GM10248 (cell line): ENCODE measurements at regions not wholly inside any gene's neighbourhood (a gene's known extent, or its start where the extent isn't known, plus 50 kb on each side); places are given as distances from the start of the nearest gene placed in this dataset.

Source experiments
- CTCF ChIA-PET: fragments of 300-600 bp; sonication (Branson Sonifier 250); formaldehyde crosslinking; extraction: SDS; loops from one replicate; lab custom pipeline; 2021; ENCODE audit warnings: antibody characterized with exemption; lab: Yijun Ruan, JAX
- POLR2A ChIA-PET: fragments of 350-650 bp; sonication (Branson Sonifier 250); formaldehyde crosslinking; extraction: SDS; loops from one replicate; lab custom pipeline; 2020; ENCODE audit warnings: antibody characterized with exemption; lab: Yijun Ruan, JAX
- DNase-seq: peaks from one replicate; pipeline ENCODE4 v3.0.0; 2012; ENCODE audit errors: extremely low spot score
- TF ChIP-seq, protein P1 (sequence below): IDR thresholded peaks from 2 replicates; pipeline ENCODE4 v1.5.1; 2012; ENCODE audit warnings: mild to moderate bottlenecking, low read depth; ENCODE audit errors: extremely low read depth, missing control alignments, control extremely low read depth

GRCh38 chr12:97960225-97960624, 497.6 kb downstream of the RMST start:
- TF ChIP-seq, protein P1, sequence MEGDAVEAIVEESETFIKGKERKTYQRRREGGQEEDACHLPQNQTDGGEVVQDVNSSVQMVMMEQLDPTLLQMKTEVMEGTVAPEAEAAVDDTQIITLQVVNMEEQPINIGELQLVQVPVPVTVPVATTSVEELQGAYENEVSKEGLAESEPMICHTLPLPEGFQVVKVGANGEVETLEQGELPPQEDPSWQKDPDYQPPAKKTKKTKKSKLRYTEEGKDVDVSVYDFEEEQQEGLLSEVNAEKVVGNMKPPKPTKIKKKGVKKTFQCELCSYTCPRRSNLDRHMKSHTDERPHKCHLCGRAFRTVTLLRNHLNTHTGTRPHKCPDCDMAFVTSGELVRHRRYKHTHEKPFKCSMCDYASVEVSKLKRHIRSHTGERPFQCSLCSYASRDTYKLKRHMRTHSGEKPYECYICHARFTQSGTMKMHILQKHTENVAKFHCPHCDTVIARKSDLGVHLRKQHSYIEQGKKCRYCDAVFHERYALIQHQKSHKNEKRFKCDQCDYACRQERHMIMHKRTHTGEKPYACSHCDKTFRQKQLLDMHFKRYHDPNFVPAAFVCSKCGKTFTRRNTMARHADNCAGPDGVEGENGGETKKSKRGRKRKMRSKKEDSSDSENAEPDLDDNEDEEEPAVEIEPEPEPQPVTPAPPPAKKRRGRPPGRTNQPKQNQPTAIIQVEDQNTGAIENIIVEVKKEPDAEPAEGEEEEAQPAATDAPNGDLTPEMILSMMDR: no peak

DNA sequence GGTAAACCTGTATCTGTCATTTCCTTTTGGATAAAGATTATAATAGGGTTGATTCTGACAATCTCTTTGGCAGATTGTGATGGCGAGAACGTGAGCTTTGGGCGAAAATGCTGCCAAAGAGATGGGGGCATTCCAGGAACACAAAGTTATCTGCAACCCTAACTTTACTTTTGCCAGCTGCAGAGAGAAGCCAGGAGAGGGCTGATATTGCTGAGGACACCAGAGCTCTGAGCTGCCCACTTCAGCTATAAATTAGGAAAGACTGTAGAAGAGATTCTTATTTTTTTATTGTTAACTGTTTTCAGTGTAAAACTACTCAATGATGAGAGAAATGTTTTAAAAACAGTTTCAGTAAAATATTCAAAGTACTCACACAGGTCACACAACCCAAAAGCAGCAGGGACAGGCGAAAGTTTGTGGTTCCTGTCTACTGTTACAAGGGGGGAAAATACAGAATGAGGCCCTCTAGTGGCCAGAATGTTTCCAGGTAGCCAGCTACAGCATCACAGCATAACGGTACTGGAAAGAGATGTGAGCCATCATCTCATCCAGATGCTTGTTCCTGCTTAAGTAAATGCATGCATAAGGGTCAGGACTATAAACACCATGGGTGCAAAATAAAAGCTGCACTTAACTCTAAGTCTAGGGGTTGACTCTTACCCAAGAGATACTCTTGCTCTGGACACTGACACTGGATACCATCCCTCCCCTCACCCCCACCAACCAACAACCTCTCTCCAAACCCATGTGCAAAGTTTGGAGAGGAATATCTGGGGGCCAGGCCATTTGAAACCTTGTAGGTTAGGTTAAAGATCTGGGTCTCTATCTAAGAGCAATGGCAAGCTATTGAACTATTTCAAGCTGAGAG, 498.4 kb downstream of the RMST start:
- TF ChIP-seq, protein P1: peak; percentile 55
- ChIA-PET POLR2A (no interaction called here), CTCF (interaction anchor here (0.8 to 8.8 kb wide), 23 partner anchors 8 to 1381 kb away, joined by 3 to 105 read pairs (median 4); no protein-coding TSS in a partner anchor)
- peak; percentile 20 for DNase-seq

More at GRCh38 chr12:97960225-97960624, 497.6 kb downstream of the RMST start:
- ChIA-PET CTCF (interaction anchor here (0.8 to 8.8 kb wide), 20 partner anchors 7 to 1381 kb away, joined by 3 to 105 read pairs (median 4); no protein-coding TSS in a partner anchor), POLR2A (no interaction called here)
- DNase-seq: no peak

- TF ChIP-seq, protein P1: no peak
- CTCF ChIA-PET: interaction anchor here (1.3 to 10.5 kb wide), 5 partner anchors 8 to 981 kb away, joined by 4 to 105 read pairs (median 5); no protein-coding TSS in a partner anchor
- no peak for DNase-seq
- POLR2A ChIA-PET: no interaction called here
These were observed 505.2 kb downstream of the RMST start for GRCh38 chr12:97967831-97968230.

- DNase-seq: no peak
- ChIA-PET CTCF (interaction anchor here (1.2 to 10.5 kb wide), 6 partner anchors 9 to 982 kb away, joined by 3 to 105 read pairs (median 4); no protein-coding TSS in a partner anchor), POLR2A (no interaction called here)
- TF ChIP-seq, protein P1: no peak
These were observed 506.1 kb downstream of the RMST start for GRCh38 chr12:97968641-97969197.

DNA sequence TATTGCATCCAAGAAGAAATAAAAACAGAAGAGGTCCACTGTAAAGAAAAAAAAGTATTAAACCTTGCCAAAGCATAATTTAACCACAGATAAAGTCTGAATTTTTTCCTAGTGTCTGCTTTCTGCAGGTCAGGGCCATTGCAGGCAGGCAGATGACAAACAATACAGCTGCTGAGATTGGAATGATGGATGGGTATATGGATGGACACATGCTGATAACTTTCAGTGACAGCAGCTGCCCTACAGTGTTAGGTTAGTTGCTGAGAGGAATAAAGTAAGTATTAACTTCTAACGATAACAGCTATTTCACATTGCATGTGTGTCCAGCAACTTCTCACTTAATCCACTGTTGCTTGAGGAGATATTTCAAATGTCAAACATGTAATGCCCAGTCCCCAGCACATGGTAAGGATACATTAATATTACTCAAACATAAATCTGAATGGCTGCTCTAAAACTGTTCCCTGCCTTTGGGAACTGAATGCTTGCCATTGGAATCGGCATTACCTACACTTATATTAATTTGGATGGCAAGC, 515.3 kb downstream of the RMST start:
- CTCF ChIA-PET: no interaction called here
- POLR2A ChIA-PET: no interaction called here
- DNase-seq: no peak
- TF ChIP-seq, protein P1: no peak

GRCh38 chr12:97982684-97983083, 520.1 kb downstream of the RMST start:
- ChIA-PET CTCF (no interaction called here), POLR2A (no interaction called here)
- no peak for DNase-seq
- TF ChIP-seq, protein P1: no peak
